Endodermal cell (in vitro differentiated cells): ENCODE measurements at regions not wholly inside any gene's neighbourhood (a gene's known extent, or its start where the extent isn't known, plus 50 kb on each side); places are given as distances from the start of the nearest gene placed in this dataset.

Source experiments
- DNase-seq: peaks from one replicate; pipeline ENCODE4 v3.0.0-alpha.2; 2017
- H3K27ac ChIP-seq: 2 replicates; pipeline ENCODE4 v1.5.1; 2013; ENCODE audit warnings: mild to moderate bottlenecking, low read depth, low read length, moderate library complexity
- H3K27me3 ChIP-seq: 2 replicates; pipeline ENCODE4 v1.6.1; 2013; ENCODE audit warnings: mild to moderate bottlenecking, low read length, moderate library complexity; ENCODE audit not compliant: insufficient read depth, control insufficient read depth, poor library complexity, severe bottlenecking
- H3K36me3 ChIP-seq: 2 replicates; pipeline ENCODE4 v1.7.0; 2013; ENCODE audit warnings: mild to moderate bottlenecking, low read length, moderate library complexity; ENCODE audit not compliant: control insufficient read depth, insufficient read depth
- H3K4me1 ChIP-seq: one replicate; pipeline ENCODE4 v1.7.0; 2013; ENCODE audit warnings: low read length; ENCODE audit not compliant: control insufficient read depth, insufficient read depth
- H3K4me3 ChIP-seq: 2 replicates; pipeline ENCODE4 v1.5.1; 2013; ENCODE audit warnings: mild to moderate bottlenecking, low read length, moderate library complexity
- H3K9ac ChIP-seq: 2 replicates; pipeline ENCODE4 v1.6.1; 2013; ENCODE audit warnings: mild to moderate bottlenecking, low read length, moderate library complexity; ENCODE audit not compliant: poor library complexity, severe bottlenecking; ENCODE audit errors: extremely low read depth
- H3K9me3 ChIP-seq: 2 replicates; pipeline ENCODE4 v1.6.1; 2013; ENCODE audit warnings: mild to moderate bottlenecking, low read length, moderate library complexity; ENCODE audit not compliant: control insufficient read depth
- H3K27ac Mint-ChIP-seq: 2 replicates; pipeline ENCODE4 v1.8.0; 2020; ENCODE audit warnings: mixed read lengths
- H3K27me3 Mint-ChIP-seq: 2 replicates; pipeline ENCODE4 v1.8.0; 2021; ENCODE audit warnings: mild to moderate bottlenecking, mixed read lengths; ENCODE audit not compliant: insufficient read depth
- H3K36me3 Mint-ChIP-seq: 2 replicates; pipeline ENCODE4 v1.8.0; 2020; ENCODE audit warnings: low read depth, mixed read lengths
- H3K4me1 Mint-ChIP-seq: 2 replicates; pipeline ENCODE4 v1.8.0; 2020; ENCODE audit warnings: mixed read lengths
- H3K4me3 Mint-ChIP-seq: 2 replicates; pipeline ENCODE4 v1.8.0; 2020; ENCODE audit warnings: mild to moderate bottlenecking, moderate library complexity, mixed read lengths
- H3K9me3 Mint-ChIP-seq: 2 replicates; pipeline ENCODE4 v1.8.0; 2020; ENCODE audit warnings: mild to moderate bottlenecking, mixed read lengths
- CTCF ChIP-seq: fragments of 200-600 bp; sonication (generic); conservative IDR thresholded peaks from 2 replicates; pipeline ENCODE4 v1.5.0; 2021; ENCODE audit warnings: antibody characterized with exemption, mild to moderate bottlenecking
- WGBS, 2 experiments: methylation state at CpG; one replicate each; pipeline versions ENCODE4 v1.1.5 to v1.1.7; 2013; ENCODE audit warnings: missing lambda C conversion rate in 2 of 2, mixed read lengths in 1 of 2; ENCODE audit not compliant: insufficient coverage in 1 of 2, insufficient read length in 1 of 2; 5-methylcytosine and 5-hydroxymethylcytosine counted together

DNA sequence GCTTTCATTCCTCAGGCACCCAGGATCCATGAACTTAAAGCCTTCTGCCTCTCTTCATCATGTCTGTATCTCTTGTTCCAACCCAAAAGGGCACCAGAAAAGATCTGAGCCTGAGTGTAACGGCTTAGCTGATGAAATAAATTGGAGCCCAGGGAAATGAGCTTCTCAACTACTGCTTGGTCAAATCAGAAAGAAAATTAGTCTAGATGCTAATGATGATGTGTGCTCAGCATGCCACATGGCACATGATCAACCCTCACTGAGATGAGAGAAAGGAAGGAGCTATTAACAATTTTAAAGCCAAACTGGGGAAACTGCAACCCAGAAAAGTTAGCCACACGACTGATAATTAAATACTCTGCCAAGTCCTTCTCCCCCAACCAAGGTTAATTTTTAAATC is 325.7 kb downstream of the CNTN3 start:
- H3K27me3 ChIP-seq = no peaks in the 10 kb centered on the region
- Mint-ChIP-seq H3K4me1 (peaks cover 13% of the 10 kb centered on the region), H3K36me3 (no peaks in the 10 kb centered on the region), H3K4me3 (no peak overlapping the region), H3K27ac (no peak overlapping the region), H3K9me3 (peaks cover 8% of the 10 kb centered on the region), H3K27me3 (peaks cover 5% of the 10 kb centered on the region)
- H3K9ac ChIP-seq = no peak overlapping the region
- no peak overlapping the region for H3K4me3 ChIP-seq
- no peaks in the 10 kb centered on the region for H3K9me3 ChIP-seq
- H3K27ac ChIP-seq = no peak overlapping the region
- no peaks in the 10 kb centered on the region for H3K4me1 ChIP-seq
- WGBS, 2 experiments = 83 to 100% methylated on average over 1 to 2 of the region's 2 CpGs
- no peak for DNase-seq
- TF ChIP-seq CTCF = no peak
- no peaks in the 10 kb centered on the region for H3K36me3 ChIP-seq

GRCh38 chr3:74287557-74287956 is 326.9 kb downstream of the CNTN3 start:
- no peak overlapping the region for H3K4me3 Mint-ChIP-seq
- peaks cover 8% of the 10 kb centered on the region for H3K9me3 Mint-ChIP-seq
- H3K4me1 Mint-ChIP-seq = peaks cover 13% of the 10 kb centered on the region
- no peaks in the 10 kb centered on the region for H3K9me3 ChIP-seq
- no peak overlapping the region for H3K4me3 ChIP-seq
- H3K27ac Mint-ChIP-seq = no peak overlapping the region
- no peak for TF ChIP-seq CTCF
- 100% methylated on average over 1 of the region's 1 CpG; no CpG with 5 or more reads in 1 of the 2 experiments for WGBS, 2 experiments
- no peak overlapping the region for H3K27ac ChIP-seq
- no peak overlapping the region for H3K9ac ChIP-seq
- no peaks in the 10 kb centered on the region for H3K4me1 ChIP-seq
- H3K27me3 Mint-ChIP-seq = no peaks in the 10 kb centered on the region
- H3K36me3 Mint-ChIP-seq = no peaks in the 10 kb centered on the region
- no peaks in the 10 kb centered on the region for H3K27me3 ChIP-seq
- no peaks in the 10 kb centered on the region for H3K36me3 ChIP-seq
- DNase-seq = no peak

GRCh38 chr3:74282202-74282601 is 332.3 kb downstream of the CNTN3 start:
- no peak overlapping the region for H3K9ac ChIP-seq
- no peak for TF ChIP-seq CTCF
- no peak overlapping the region for H3K4me3 Mint-ChIP-seq
- H3K9me3 Mint-ChIP-seq = peaks cover 19% of the 10 kb centered on the region
- no peak overlapping the region for H3K27ac ChIP-seq
- no peak overlapping the region for H3K27ac Mint-ChIP-seq
- no peak overlapping the region for H3K4me3 ChIP-seq
- peaks cover 2% of the 10 kb centered on the region for H3K27me3 Mint-ChIP-seq
- no peaks in the 10 kb centered on the region for H3K36me3 ChIP-seq
- DNase-seq = no peak
- H3K4me1 ChIP-seq = no peaks in the 10 kb centered on the region
- no peaks in the 10 kb centered on the region for H3K4me1 Mint-ChIP-seq
- H3K9me3 ChIP-seq = peaks cover 16% of the 10 kb centered on the region
- H3K27me3 ChIP-seq = no peaks in the 10 kb centered on the region
- WGBS, 2 experiments = 100% methylated on average over 1 of the region's 1 CpG
- H3K36me3 Mint-ChIP-seq = peaks cover 4% of the 10 kb centered on the region
